ENCODE measurements at regions not wholly inside any gene's neighbourhood (a gene's known extent, or its start where the extent isn't known, plus 50 kb on each side); places are given as distances from the start of the nearest gene placed in this dataset.

DNA sequence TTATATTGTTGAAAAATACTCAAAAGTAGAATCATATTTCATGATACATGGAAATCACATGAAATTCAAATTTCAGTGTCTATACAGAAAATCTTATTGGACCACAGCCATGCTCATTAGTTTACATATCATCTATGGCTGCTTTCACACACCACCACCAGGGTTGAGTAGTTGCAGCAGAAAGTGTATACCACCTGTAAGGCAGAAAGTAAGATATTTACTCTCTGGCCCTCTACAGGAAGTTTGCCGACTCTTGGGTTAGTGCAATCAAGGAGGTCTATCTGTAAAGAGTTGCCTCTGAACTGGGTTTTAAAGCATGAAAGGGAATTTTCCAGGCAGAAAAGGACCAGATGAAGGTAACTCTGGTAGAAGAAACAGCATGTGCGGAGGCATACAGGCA, 432.3 kb downstream of the DHX35 start:
- Mint-ChIP-seq H3K4me3 (no peak overlapping the region), H3K27me3 (ENCODE audit: low read depth in 3 of 3) (no peaks in the 10 kb centered on the region), H3K9me3 (peaks cover 0 to 4% (median 0%) of the 10 kb centered on the region in 7 donors), H3K36me3 (no peaks in the 10 kb centered on the region), H3K4me1 (no peaks in the 10 kb centered on the region), H3K27ac (peak overlapping the region in 1 of 7 donors; percentile 47)
- Histone ChIP-seq H3K4me2 (replicated peaks; ENCODE audit: extremely low read depth, low read length, poor library complexity, severe bottlenecking) (no peak overlapping the region), H4K20me1 (ENCODE audit: insufficient read depth, low read length) (no peaks in the 10 kb centered on the region), H3K9me3 (replicated peaks in 1 of 2; ENCODE audit: control insufficient read depth in 1 of 2, insufficient read depth in 1 of 2, low read length in 2 of 2) (no peaks in the 10 kb centered on the region), H3K27ac (ENCODE audit: low read depth in 1 of 2, low read length in 2 of 2) (no peak overlapping the region), H2AFZ (ENCODE audit: insufficient read depth, low read depth, low read length, poor library complexity, severe bottlenecking) (no peak overlapping the region), H3K36me3 (replicated peaks in 1 of 2; ENCODE audit: control insufficient read depth in 1 of 2, insufficient read depth in 2 of 2, low read length in 2 of 2) (no peaks in the 10 kb centered on the region), H3K9ac (ENCODE audit: insufficient read depth, low read length, poor library complexity, severe bottlenecking) (no peak overlapping the region), H3K27me3 (ENCODE audit: control insufficient read depth in 2 of 2, insufficient read depth in 2 of 2, low read length in 2 of 2) (no peaks in the 10 kb centered on the region), H3K4me3 (replicated peaks in 1 of 3; ENCODE audit: low read depth in 2 of 3, low read length in 3 of 3) (no peak overlapping the region), H3K4me1 (ENCODE audit: control insufficient read depth in 1 of 2, insufficient read depth in 2 of 2, low read length in 2 of 2) (no peaks in the 10 kb centered on the region), H3K79me2 (ENCODE audit: insufficient read depth, low read length) (no peaks in the 10 kb centered on the region)
- DNase-seq = no peak
- 88% methylated on average over 1 of the region's 2 CpGs for WGBS (ENCODE audit: insufficient coverage)
- intact Hi-C loops (cut with micrococcal nuclease) = no loop called here
- TF ChIP-seq, protein P1, sequence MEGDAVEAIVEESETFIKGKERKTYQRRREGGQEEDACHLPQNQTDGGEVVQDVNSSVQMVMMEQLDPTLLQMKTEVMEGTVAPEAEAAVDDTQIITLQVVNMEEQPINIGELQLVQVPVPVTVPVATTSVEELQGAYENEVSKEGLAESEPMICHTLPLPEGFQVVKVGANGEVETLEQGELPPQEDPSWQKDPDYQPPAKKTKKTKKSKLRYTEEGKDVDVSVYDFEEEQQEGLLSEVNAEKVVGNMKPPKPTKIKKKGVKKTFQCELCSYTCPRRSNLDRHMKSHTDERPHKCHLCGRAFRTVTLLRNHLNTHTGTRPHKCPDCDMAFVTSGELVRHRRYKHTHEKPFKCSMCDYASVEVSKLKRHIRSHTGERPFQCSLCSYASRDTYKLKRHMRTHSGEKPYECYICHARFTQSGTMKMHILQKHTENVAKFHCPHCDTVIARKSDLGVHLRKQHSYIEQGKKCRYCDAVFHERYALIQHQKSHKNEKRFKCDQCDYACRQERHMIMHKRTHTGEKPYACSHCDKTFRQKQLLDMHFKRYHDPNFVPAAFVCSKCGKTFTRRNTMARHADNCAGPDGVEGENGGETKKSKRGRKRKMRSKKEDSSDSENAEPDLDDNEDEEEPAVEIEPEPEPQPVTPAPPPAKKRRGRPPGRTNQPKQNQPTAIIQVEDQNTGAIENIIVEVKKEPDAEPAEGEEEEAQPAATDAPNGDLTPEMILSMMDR (IDR thresholded peaks at IDR 0.05) = no peak

DNA sequence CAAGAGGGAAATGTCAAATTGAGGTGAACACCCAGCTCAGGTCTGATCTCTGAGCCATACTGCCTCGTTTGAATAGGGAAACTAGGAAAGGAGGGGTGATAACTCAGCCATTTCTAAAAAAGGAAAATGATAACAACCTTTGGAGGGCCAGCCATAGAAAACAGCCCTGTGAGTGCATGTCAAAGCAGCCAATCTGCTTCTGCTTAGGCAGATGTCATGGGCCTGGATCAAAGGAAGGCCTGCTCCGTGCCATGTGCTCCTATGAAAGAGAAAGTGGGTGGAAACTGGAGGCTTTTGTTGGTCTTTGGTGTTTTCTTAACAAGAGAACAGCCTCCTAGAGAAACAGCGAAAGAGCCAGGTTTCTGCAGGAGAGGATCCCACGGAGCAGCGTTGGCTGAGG, 428.0 kb downstream of the DHX35 start:
- Histone ChIP-seq H3K4me1 (ENCODE audit: control insufficient read depth in 1 of 2, insufficient read depth in 2 of 2, low read length in 2 of 2) (no peaks in the 10 kb centered on the region), H4K20me1 (ENCODE audit: insufficient read depth, low read length) (no peaks in the 10 kb centered on the region), H3K4me3 (replicated peaks in 1 of 3; ENCODE audit: low read depth in 2 of 3, low read length in 3 of 3) (no peak overlapping the region), H3K9me3 (replicated peaks in 1 of 2; ENCODE audit: control insufficient read depth in 1 of 2, insufficient read depth in 1 of 2, low read length in 2 of 2) (no peaks in the 10 kb centered on the region), H2AFZ (ENCODE audit: insufficient read depth, low read depth, low read length, poor library complexity, severe bottlenecking) (no peak overlapping the region), H3K4me2 (replicated peaks; ENCODE audit: extremely low read depth, low read length, poor library complexity, severe bottlenecking) (no peak overlapping the region), H3K9ac (ENCODE audit: insufficient read depth, low read length, poor library complexity, severe bottlenecking) (no peak overlapping the region), H3K36me3 (replicated peaks in 1 of 2; ENCODE audit: control insufficient read depth in 1 of 2, insufficient read depth in 2 of 2, low read length in 2 of 2) (no peaks in the 10 kb centered on the region), H3K27ac (ENCODE audit: low read depth in 1 of 2, low read length in 2 of 2) (no peak overlapping the region), H3K79me2 (ENCODE audit: insufficient read depth, low read length) (no peaks in the 10 kb centered on the region), H3K27me3 (ENCODE audit: control insufficient read depth in 2 of 2, insufficient read depth in 2 of 2, low read length in 2 of 2) (no peaks in the 10 kb centered on the region)
- no peaks in the 10 kb centered on the region for H3K36me3 Mint-ChIP-seq
- H3K27me3 Mint-ChIP-seq (ENCODE audit: low read depth in 3 of 3) = no peaks in the 10 kb centered on the region
- no peaks in the 10 kb centered on the region for H3K9me3 Mint-ChIP-seq
- intact Hi-C loops (cut with micrococcal nuclease) = no loop called here
- H3K27ac Mint-ChIP-seq = no peak overlapping the region
- no peaks in the 10 kb centered on the region for H3K4me1 Mint-ChIP-seq
- 79% methylated on average over 3 of the region's 5 CpGs for WGBS (ENCODE audit: insufficient coverage)
- no peak overlapping the region for H3K4me3 Mint-ChIP-seq
- DNase-seq = no peak
- TF ChIP-seq, protein P1 (IDR thresholded peaks at IDR 0.05) = no peak
